Mesenchymal stem cell (in vitro differentiated cells and primary cell): ENCODE measurements at regions not wholly inside any gene's neighbourhood (a gene's known extent, or its start where the extent isn't known, plus 50 kb on each side); places are given as distances from the start of the nearest gene placed in this dataset.

Experiments used
- DNase-seq: peaks from one replicate; pipeline ENCODE4 v3.0.0-alpha.2; 2013
- H2AFZ ChIP-seq: one replicate; pipeline ENCODE4 v1.6.1; 2013; ENCODE audit warnings: low read depth, mild to moderate bottlenecking, control low read depth, inconsistent platforms, low read length, moderate library complexity
- H2AK5ac ChIP-seq: 2 replicates; pipeline ENCODE4 v1.6.1; 2013; ENCODE audit warnings: low read length, moderate library complexity, mild to moderate bottlenecking, inconsistent platforms; ENCODE audit not compliant: severe bottlenecking
- H2BK120ac ChIP-seq: one replicate; pipeline ENCODE4 v1.6.1; 2013; ENCODE audit warnings: low read depth, mild to moderate bottlenecking, inconsistent platforms, low read length, moderate library complexity
- H2BK12ac ChIP-seq, 2 experiments: one replicate each; pipeline ENCODE4 v1.6.1; 2013; ENCODE audit warnings: inconsistent platforms in 2 of 2, low read length in 2 of 2, mild to moderate bottlenecking in 2 of 2, moderate library complexity in 2 of 2, control low read depth in 1 of 2
- H2BK15ac ChIP-seq: one replicate; pipeline ENCODE4 v1.6.1; 2013; ENCODE audit warnings: mild to moderate bottlenecking, low read depth, inconsistent platforms; ENCODE audit not compliant: poor library complexity, severe bottlenecking
- H2BK5ac ChIP-seq: 2 replicates; pipeline ENCODE4 v1.6.1; 2013; ENCODE audit warnings: low read depth, mild to moderate bottlenecking, low read length, control low read depth, inconsistent platforms; ENCODE audit not compliant: poor library complexity, severe bottlenecking
- H3K14ac ChIP-seq, 2 experiments: one replicate each; pipeline ENCODE4 v1.6.1; 2013; ENCODE audit warnings: inconsistent platforms in 2 of 2, low read length in 2 of 2, control low read depth in 1 of 2, mild to moderate bottlenecking in 1 of 2, moderate library complexity in 1 of 2
- H3K18ac ChIP-seq, 2 experiments: one replicate each; pipeline ENCODE4 v1.6.1; 2013; ENCODE audit warnings: inconsistent platforms in 2 of 2, low read length in 2 of 2, control low read depth in 1 of 2, low read depth in 1 of 2, mild to moderate bottlenecking in 1 of 2
- H3K23ac ChIP-seq, 2 experiments: one replicate each; pipeline ENCODE4 v1.6.1; 2013; ENCODE audit warnings: inconsistent platforms in 2 of 2, low read length in 2 of 2, mild to moderate bottlenecking in 2 of 2, moderate library complexity in 2 of 2, control low read depth in 1 of 2
- H3K27ac ChIP-seq: 2 replicates; pipeline ENCODE4 v1.5.1; 2013; ENCODE audit warnings: mild to moderate bottlenecking, moderate library complexity, low read length, control low read depth, inconsistent platforms; ENCODE audit not compliant: poor library complexity, severe bottlenecking
- H3K27me3 ChIP-seq, 2 experiments: 2 replicates each; pipeline versions ENCODE4 v1.6.1 to v1.7.0; 2013; ENCODE audit warnings: low read length in 2 of 2, mild to moderate bottlenecking in 2 of 2, moderate library complexity in 2 of 2, control low read depth in 1 of 2, inconsistent platforms in 1 of 2; ENCODE audit not compliant: control insufficient read depth in 1 of 2, insufficient read depth in 1 of 2
- H3K36me3 ChIP-seq, 2 experiments: 2 replicates each; pipeline versions ENCODE4 v1.6.1 to v1.7.0; 2013; ENCODE audit warnings: low read length in 2 of 2, control low read depth in 1 of 2, inconsistent platforms in 1 of 2, low read depth in 1 of 2, mild to moderate bottlenecking in 1 of 2; ENCODE audit not compliant: insufficient read depth in 2 of 2, control insufficient read depth in 1 of 2
- H3K4ac ChIP-seq, 2 experiments: one replicate each; pipeline ENCODE4 v1.6.1; 2013; ENCODE audit warnings: inconsistent platforms in 2 of 2, low read length in 2 of 2, mild to moderate bottlenecking in 2 of 2, moderate library complexity in 2 of 2, control low read depth in 1 of 2, low read depth in 1 of 2
- H3K4me1 ChIP-seq: 2 replicates; pipeline ENCODE4 v1.6.1; 2013; ENCODE audit warnings: low read depth, low read length, control low read depth; ENCODE audit not compliant: control insufficient read depth, insufficient read depth
- H3K4me2 ChIP-seq: 2 replicates; pipeline ENCODE4 v1.6.1; 2013; ENCODE audit warnings: low read length, mild to moderate bottlenecking, inconsistent platforms; ENCODE audit not compliant: poor library complexity, severe bottlenecking
- H3K4me3 ChIP-seq, 2 experiments: 2 replicates each; pipeline versions ENCODE4 v1.5.1 to v1.7.0; 2013; ENCODE audit warnings: low read length in 2 of 2, mild to moderate bottlenecking in 2 of 2, control low read depth in 1 of 2, low read depth in 1 of 2; ENCODE audit not compliant: insufficient read depth in 1 of 2
- H3K79me1 ChIP-seq: replicated peaks from 2 replicates; pipeline ENCODE4 v1.6.1; 2013; ENCODE audit warnings: mild to moderate bottlenecking, control low read depth, low read length, inconsistent platforms; ENCODE audit not compliant: poor library complexity, severe bottlenecking
- H3K9ac ChIP-seq: 2 replicates; pipeline ENCODE4 v1.7.0; 2013; ENCODE audit warnings: mild to moderate bottlenecking, low read length, moderate library complexity
- H3K9me3 ChIP-seq: 2 replicates; pipeline ENCODE4 v1.7.0; 2013; ENCODE audit warnings: mild to moderate bottlenecking, low read length; ENCODE audit not compliant: control insufficient read depth
- H4K8ac ChIP-seq: one replicate; pipeline ENCODE4 v1.6.1; 2013; ENCODE audit warnings: inconsistent platforms, mild to moderate bottlenecking, low read length, moderate library complexity
- H4K91ac ChIP-seq: one replicate; pipeline ENCODE4 v1.6.1; 2013; ENCODE audit warnings: mild to moderate bottlenecking, low read length, inconsistent platforms
- WGBS: methylation state at CpG from one replicate; pipeline ENCODE4 v1.1.7; 2013; ENCODE audit warnings: mixed read lengths; 5-methylcytosine and 5-hydroxymethylcytosine counted together

DNA sequence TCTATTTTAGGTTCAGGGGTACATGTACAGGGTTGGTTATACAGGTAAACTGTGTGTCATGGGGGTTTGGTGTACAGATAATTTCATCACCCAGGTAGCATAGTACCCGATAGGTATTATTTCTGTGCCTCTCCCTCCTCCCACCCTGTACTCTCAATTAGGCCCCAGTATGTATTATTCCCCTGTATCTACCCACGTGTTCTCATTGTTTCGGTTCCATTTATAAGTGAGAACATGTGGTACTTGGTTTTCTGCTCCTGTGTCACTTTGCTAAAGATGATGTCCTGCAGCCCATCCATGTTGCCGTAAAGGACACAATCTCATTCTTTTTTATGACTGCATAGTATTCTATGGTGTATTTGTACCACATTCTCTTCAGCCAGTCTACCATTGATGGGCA, 96.8 kb upstream of the SLC24A2 start:
- no peak overlapping the region for H3K23ac ChIP-seq
- no peaks in the 10 kb centered on the region for H3K27me3 ChIP-seq
- no peak overlapping the region for H2BK12ac ChIP-seq
- H3K4ac ChIP-seq, result no peak overlapping the region
- no peaks in the 10 kb centered on the region for H3K79me1 ChIP-seq
- DNase-seq, result no peak
- H3K4me1 ChIP-seq, result no peaks in the 10 kb centered on the region
- peaks cover 3% of the 10 kb centered on the region for H3K9me3 ChIP-seq
- H3K36me3 ChIP-seq, result no peaks in the 10 kb centered on the region
- H4K91ac ChIP-seq, result no peak overlapping the region
- no peak overlapping the region for H2AFZ ChIP-seq
- H3K4me3 ChIP-seq, result no peak overlapping the region
- H3K27ac ChIP-seq, result no peak overlapping the region
- H3K18ac ChIP-seq, result no peak overlapping the region
- WGBS, result 95% methylated on average over 3 of the region's 4 CpGs
- no peak overlapping the region for H3K14ac ChIP-seq
- H2BK120ac ChIP-seq, result no peak overlapping the region
- H4K8ac ChIP-seq, result no peak overlapping the region
- no peak overlapping the region for H2BK5ac ChIP-seq
- H3K4me2 ChIP-seq, result no peak overlapping the region
- H2BK15ac ChIP-seq, result no peak overlapping the region
- H3K9ac ChIP-seq, result no peak overlapping the region
- H2AK5ac ChIP-seq, result no peak overlapping the region

DNA sequence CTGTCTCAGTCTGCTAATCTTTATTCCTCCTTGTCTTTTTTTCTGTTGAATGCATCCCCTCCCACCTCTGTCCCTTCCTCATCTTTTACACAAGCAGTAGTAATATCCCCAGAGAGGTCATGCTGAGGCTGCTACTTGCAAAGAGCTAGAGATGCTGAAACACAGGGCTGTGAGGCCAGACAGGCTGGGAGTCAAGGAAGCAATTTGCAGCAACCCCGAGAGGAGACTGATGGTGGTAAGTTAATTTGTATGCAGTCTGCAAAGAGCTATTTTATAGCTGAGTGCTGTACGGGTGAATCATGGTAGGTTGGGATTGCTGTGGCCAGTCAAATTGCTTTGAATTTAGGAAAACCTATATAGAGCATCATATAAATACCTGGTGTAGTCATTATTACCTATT, 90.2 kb upstream of the SLC24A2 start:
- H3K4me1 ChIP-seq, result no peaks in the 10 kb centered on the region
- no peak overlapping the region for H3K4ac ChIP-seq
- no peak overlapping the region for H2BK15ac ChIP-seq
- H2AK5ac ChIP-seq, result no peak overlapping the region
- DNase-seq, result no peak
- no peak overlapping the region for H3K27ac ChIP-seq
- H4K91ac ChIP-seq, result no peak overlapping the region
- H3K4me2 ChIP-seq, result no peak overlapping the region
- no peaks in the 10 kb centered on the region for H3K79me1 ChIP-seq
- no peak overlapping the region for H2AFZ ChIP-seq
- no peaks in the 10 kb centered on the region for H3K27me3 ChIP-seq
- no peak overlapping the region for H3K14ac ChIP-seq
- H3K18ac ChIP-seq, result no peak overlapping the region
- no peak overlapping the region for H2BK5ac ChIP-seq
- H2BK12ac ChIP-seq, result no peak overlapping the region
- no peak overlapping the region for H3K9ac ChIP-seq
- 77% methylated on average over 1 of the region's 2 CpGs for WGBS
- no peak overlapping the region for H2BK120ac ChIP-seq
- H3K36me3 ChIP-seq, result no peaks in the 10 kb centered on the region
- H4K8ac ChIP-seq, result no peak overlapping the region
- no peak overlapping the region for H3K23ac ChIP-seq
- H3K4me3 ChIP-seq, result no peak overlapping the region
- no peaks in the 10 kb centered on the region for H3K9me3 ChIP-seq

DNA sequence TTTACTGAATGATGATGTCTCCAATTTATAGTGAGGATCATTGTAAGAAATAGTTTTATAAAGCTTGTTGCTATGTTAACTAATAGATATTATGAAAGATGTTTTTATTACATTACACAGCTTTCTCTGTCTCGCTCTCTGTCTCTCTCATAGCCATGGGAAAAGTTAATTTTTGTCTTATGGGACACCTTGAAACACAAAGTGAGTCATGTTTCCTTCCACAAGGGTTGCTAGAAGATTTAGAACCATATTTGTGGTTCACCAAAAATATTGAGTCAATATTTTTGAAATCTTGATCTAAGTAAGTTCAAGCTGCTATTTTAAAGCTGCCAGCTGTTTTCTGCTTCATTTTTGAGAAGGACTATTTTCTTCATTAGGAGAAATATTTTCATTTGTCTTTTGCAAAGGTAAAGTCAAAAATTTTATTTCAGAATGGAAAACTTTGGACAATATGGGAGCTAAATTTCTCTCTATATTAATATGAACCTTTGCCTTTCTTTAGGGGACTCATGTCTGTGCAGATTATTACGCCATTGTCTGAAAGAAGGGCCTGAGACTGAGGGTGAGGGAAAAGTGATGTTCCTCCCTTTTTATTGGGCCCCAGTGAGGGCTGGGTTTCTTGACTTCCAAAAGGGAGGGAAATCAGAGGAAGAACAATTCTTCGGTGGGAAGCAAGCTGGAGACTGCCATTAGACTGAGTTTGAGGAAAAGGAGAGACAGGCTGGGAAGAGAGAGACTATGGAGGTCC, 87.9 kb upstream of the SLC24A2 start:
- H3K4me2 ChIP-seq, result no peak overlapping the region
- H3K36me3 ChIP-seq, result no peaks in the 10 kb centered on the region
- no peak for DNase-seq
- H2BK15ac ChIP-seq, result no peak overlapping the region
- no peak overlapping the region for H2BK12ac ChIP-seq
- no peak overlapping the region for H2BK5ac ChIP-seq
- H3K9me3 ChIP-seq, result peaks cover 16% of the 10 kb centered on the region
- H3K23ac ChIP-seq, result no peak overlapping the region
- H3K4me3 ChIP-seq, result no peak overlapping the region
- H4K8ac ChIP-seq, result no peak overlapping the region
- H3K4ac ChIP-seq, result no peak overlapping the region
- H3K9ac ChIP-seq, result no peak overlapping the region
- no peak overlapping the region for H2BK120ac ChIP-seq
- no peak overlapping the region for H3K14ac ChIP-seq
- no peak overlapping the region for H3K27ac ChIP-seq
- no peak overlapping the region for H2AK5ac ChIP-seq
- WGBS, result 57% methylated on average over 2 of the region's 3 CpGs
- no peaks in the 10 kb centered on the region for H3K4me1 ChIP-seq
- no peak overlapping the region for H4K91ac ChIP-seq
- no peaks in the 10 kb centered on the region for H3K27me3 ChIP-seq
- H2AFZ ChIP-seq, result no peak overlapping the region
- H3K79me1 ChIP-seq, result no peaks in the 10 kb centered on the region
- H3K18ac ChIP-seq, result no peak overlapping the region

DNA sequence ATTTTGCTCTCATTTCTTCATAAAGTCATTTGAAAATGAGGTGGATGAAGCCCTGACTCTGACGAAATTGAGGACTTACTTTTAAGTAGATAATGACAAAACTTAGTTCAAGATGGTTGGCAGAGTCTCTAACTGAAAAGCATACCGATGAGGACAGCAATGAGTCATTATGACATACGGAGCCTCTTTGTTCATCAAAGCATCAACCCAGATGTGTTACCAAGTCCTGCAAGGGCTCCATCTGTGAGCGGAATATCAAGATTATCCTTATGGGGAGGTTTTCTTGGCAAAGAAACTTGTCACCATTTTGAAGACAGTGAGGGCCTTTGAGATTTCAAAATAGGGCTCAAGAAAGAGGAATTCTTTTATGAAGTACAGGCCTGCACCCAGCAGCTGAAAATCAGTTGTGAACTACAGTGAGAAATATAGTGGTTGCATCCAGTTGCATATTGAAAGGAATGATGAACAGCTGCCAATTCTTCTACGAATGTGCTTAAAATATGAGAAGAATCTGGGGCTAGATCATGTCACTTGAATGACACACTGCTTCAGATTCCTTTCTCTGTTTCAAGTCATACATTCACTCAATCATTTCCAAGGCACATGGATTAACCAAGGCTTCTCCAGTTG, 86.6 kb upstream of the SLC24A2 start:
- Histone ChIP-seq H3K9me3 (peaks cover 24% of the 10 kb centered on the region), H3K18ac (no peak overlapping the region), H3K79me1 (no peaks in the 10 kb centered on the region), H3K4me1 (no peaks in the 10 kb centered on the region), H4K91ac (no peak overlapping the region), H2BK15ac (no peak overlapping the region), H2AFZ (no peak overlapping the region), H3K4me2 (no peak overlapping the region), H3K27me3 (no peaks in the 10 kb centered on the region), H2BK12ac (no peak overlapping the region), H3K9ac (no peak overlapping the region), H3K27ac (no peak overlapping the region), H2AK5ac (no peak overlapping the region), H3K14ac (no peak overlapping the region), H3K4me3 (no peak overlapping the region), H4K8ac (no peak overlapping the region), H2BK120ac (no peak overlapping the region), H3K36me3 (no peaks in the 10 kb centered on the region), H2BK5ac (no peak overlapping the region), H3K4ac (no peak overlapping the region), H3K23ac (no peak overlapping the region)
- WGBS, result 86% methylated on average over 5 of the region's 5 CpGs
- DNase-seq, result no peak
